C4-2B (cell line): ENCODE measurements at regions not wholly inside any gene's neighbourhood (a gene's known extent, or its start where the extent isn't known, plus 50 kb on each side); places are given as distances from the start of the nearest gene placed in this dataset.

Experiments
- ZFX ChIP-seq: fragments of 450-650 bp; IDR thresholded peaks from 2 replicates; pipeline ENCODE4 v1.6.1; 2017
- TF ChIP-seq, protein P1 (sequence below): fragments of 450-650 bp; conservative IDR thresholded peaks from 2 replicates; pipeline ENCODE4 v1.5.1; 2017; ENCODE audit warnings: mild to moderate bottlenecking

DNA sequence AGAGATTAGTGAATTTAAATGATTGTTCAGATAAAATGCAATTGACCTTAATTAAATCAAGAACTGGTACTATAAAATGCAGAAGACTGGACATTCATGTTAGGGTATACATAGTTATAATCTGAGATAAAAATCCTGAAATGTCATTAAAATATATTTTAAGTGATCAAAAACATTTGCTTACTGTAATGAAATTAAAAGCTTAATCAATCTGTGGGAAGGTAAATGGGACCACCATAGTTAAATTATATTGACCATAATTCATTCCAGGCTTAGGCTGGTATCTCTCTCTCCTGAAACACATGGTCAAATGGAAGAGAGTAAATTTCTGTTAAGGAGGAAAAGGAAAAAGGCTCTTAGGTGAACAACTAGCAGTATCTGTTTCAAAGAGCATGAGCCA lies 474.4 kb downstream of the C4orf33 start:
- TF ChIP-seq, protein P1, sequence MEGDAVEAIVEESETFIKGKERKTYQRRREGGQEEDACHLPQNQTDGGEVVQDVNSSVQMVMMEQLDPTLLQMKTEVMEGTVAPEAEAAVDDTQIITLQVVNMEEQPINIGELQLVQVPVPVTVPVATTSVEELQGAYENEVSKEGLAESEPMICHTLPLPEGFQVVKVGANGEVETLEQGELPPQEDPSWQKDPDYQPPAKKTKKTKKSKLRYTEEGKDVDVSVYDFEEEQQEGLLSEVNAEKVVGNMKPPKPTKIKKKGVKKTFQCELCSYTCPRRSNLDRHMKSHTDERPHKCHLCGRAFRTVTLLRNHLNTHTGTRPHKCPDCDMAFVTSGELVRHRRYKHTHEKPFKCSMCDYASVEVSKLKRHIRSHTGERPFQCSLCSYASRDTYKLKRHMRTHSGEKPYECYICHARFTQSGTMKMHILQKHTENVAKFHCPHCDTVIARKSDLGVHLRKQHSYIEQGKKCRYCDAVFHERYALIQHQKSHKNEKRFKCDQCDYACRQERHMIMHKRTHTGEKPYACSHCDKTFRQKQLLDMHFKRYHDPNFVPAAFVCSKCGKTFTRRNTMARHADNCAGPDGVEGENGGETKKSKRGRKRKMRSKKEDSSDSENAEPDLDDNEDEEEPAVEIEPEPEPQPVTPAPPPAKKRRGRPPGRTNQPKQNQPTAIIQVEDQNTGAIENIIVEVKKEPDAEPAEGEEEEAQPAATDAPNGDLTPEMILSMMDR = no peak
- TF ChIP-seq ZFX = no peak
